ENCODE measurements at regions not wholly inside any gene's neighbourhood (a gene's known extent, or its start where the extent isn't known, plus 50 kb on each side); places are given as distances from the start of the nearest gene placed in this dataset.

GRCh38 chr6:113356139-113356538 lies 501.0 kb upstream of the MARCKS start:
- DNase-seq (ENCODE audit: low spot score) = no peak
- Histone ChIP-seq H3K4me3 (no peak overlapping the region), H3K27ac (no peak overlapping the region)
- no peak for TF ChIP-seq CTCF (IDR thresholded peaks at IDR 0.05)

- H3K27ac ChIP-seq = no peak overlapping the region
- TF ChIP-seq CTCF (IDR thresholded peaks at IDR 0.05) = no peak
- no peak overlapping the region for H3K4me3 ChIP-seq
- no peak for DNase-seq (ENCODE audit: low spot score)
Observed at GRCh38 chr6:113357041-113357440, 500.1 kb upstream of the MARCKS start.

GRCh38 chr6:113358063-113358583 lies 499.0 kb upstream of the MARCKS start:
- TF ChIP-seq CTCF (IDR thresholded peaks at IDR 0.05) = no peak
- H3K4me3 ChIP-seq = no peak overlapping the region
- no peak for DNase-seq (ENCODE audit: low spot score)
- H3K27ac ChIP-seq = no peak overlapping the region

- no peak overlapping the region for H3K27ac ChIP-seq
- TF ChIP-seq CTCF (IDR thresholded peaks at IDR 0.05) = no peak
Observed at GRCh38 chr6:113359155-113360140, 497.7 kb upstream of the MARCKS start.

GRCh38 chr6:113361014-113361645 lies 496.0 kb upstream of the MARCKS start:
- H3K27ac ChIP-seq = no peak overlapping the region
- DNase-seq (ENCODE audit: low spot score) = no peak
- H3K4me3 ChIP-seq = no peak overlapping the region
- no peak for TF ChIP-seq CTCF (IDR thresholded peaks at IDR 0.05)

More at GRCh38 chr6:113359155-113360140, 497.7 kb upstream of the MARCKS start:
- DNase-seq (ENCODE audit: low spot score) = no peak
- no peak overlapping the region for H3K4me3 ChIP-seq

- no peak for DNase-seq (ENCODE audit: low spot score)
- H3K4me3 ChIP-seq = no peak overlapping the region
- no peak for TF ChIP-seq CTCF (IDR thresholded peaks at IDR 0.05)
- no peak overlapping the region for H3K27ac ChIP-seq
Observed at GRCh38 chr6:113362301-113363047, 494.7 kb upstream of the MARCKS start.
